Activated CD4-positive, alpha-beta T cell treated with anti-CD3 and anti-CD28 coated beads, Interleukin-2, amount 50 U/mL, for 16 hours (primary cell): ENCODE measurements at regions not wholly inside any gene's neighbourhood (a gene's known extent, or its start where the extent isn't known, plus 50 kb on each side); places are given as distances from the start of the nearest gene placed in this dataset.

ENCODE experiments used
- DNase-seq: peaks from one replicate; pipeline ENCODE4 v3.0.0-alpha.2; 2020

- DNase-seq: no peak
Measured at GRCh38 chr16:51888016-51888415, 658.9 kb downstream of the TOX3 start.

- no peak for DNase-seq
Measured at GRCh38 chr16:51886456-51886855, 660.5 kb downstream of the TOX3 start.

- DNase-seq: no peak
Measured at GRCh38 chr16:51884773-51885172, 662.2 kb downstream of the TOX3 start.

- no peak for DNase-seq
Measured at GRCh38 chr16:51881731-51882130, 665.2 kb downstream of the TOX3 start.

- DNase-seq: no peak
Measured at GRCh38 chr16:51880776-51881175, 666.2 kb downstream of the TOX3 start.

- DNase-seq: no peak
Measured at GRCh38 chr16:51877686-51878085, 669.3 kb downstream of the TOX3 start.

GRCh38 chr16:51876934-51877333, 670.0 kb downstream of the TOX3 start:
- no peak for DNase-seq

- no peak for DNase-seq
Measured at GRCh38 chr16:51876601-51876875, 670.4 kb downstream of the TOX3 start.

GRCh38 chr16:51875834-51876600, 670.9 kb downstream of the TOX3 start:
- DNase-seq: no peak

- no peak for DNase-seq
Measured at GRCh38 chr16:51872524-51872923, 674.4 kb downstream of the TOX3 start.

GRCh38 chr16:51870296-51870854, 676.6 kb downstream of the TOX3 start:
- no peak for DNase-seq

GRCh38 chr16:51869176-51869575, 677.8 kb downstream of the TOX3 start:
- DNase-seq: no peak

GRCh38 chr16:51868631-51869030, 678.3 kb downstream of the TOX3 start:
- no peak for DNase-seq

GRCh38 chr16:51867386-51868065, 679.4 kb downstream of the TOX3 start:
- no peak for DNase-seq

- DNase-seq: no peak
Measured at GRCh38 chr16:51864575-51864974, 682.4 kb downstream of the TOX3 start.

- DNase-seq: no peak
Measured at GRCh38 chr16:51854401-51854951, 692.5 kb downstream of the TOX3 start.

GRCh38 chr16:51853586-51853985, 693.4 kb downstream of the TOX3 start:
- DNase-seq: no peak

- DNase-seq: no peak
Measured at GRCh38 chr16:51852892-51853291, 694.1 kb downstream of the TOX3 start.

- DNase-seq: no peak
Measured at GRCh38 chr16:51851111-51851510, 695.8 kb downstream of the TOX3 start.

- no peak for DNase-seq
Measured at GRCh38 chr16:51849715-51850114, 697.2 kb downstream of the TOX3 start.

- no peak for DNase-seq
Measured at GRCh38 chr16:51845586-51846305, 694.7 kb upstream of the SALL1 start.

GRCh38 chr16:51839727-51840462, 688.8 kb upstream of the SALL1 start:
- no peak for DNase-seq

GRCh38 chr16:51834794-51835193, 683.7 kb upstream of the SALL1 start:
- DNase-seq: no peak
